DOHH2 (cell line): ENCODE measurements at regions not wholly inside any gene's neighbourhood (a gene's known extent, or its start where the extent isn't known, plus 50 kb on each side); places are given as distances from the start of the nearest gene placed in this dataset.

Source experiments
- EZH2phosphoT487 ChIP-seq: fragments of 200-600 bp; sonication (generic); IDR thresholded peaks from 2 replicates; pipeline ENCODE4 v1.6.1; 2017; ENCODE audit warnings: borderline replicate concordance, mild to moderate bottlenecking, antibody characterized with exemption, low read length, moderate library complexity, mixed read lengths
- TF ChIP-seq, protein P1 (sequence below): fragments of 200-600 bp; sonication (generic); IDR thresholded peaks from one replicate; pipeline ENCODE4 v1.5.1; 2014; ENCODE audit warnings: antibody characterized with exemption, mild to moderate bottlenecking, low read depth, low read length; ENCODE audit not compliant: poor library complexity, severe bottlenecking

- TF ChIP-seq, protein P1, sequence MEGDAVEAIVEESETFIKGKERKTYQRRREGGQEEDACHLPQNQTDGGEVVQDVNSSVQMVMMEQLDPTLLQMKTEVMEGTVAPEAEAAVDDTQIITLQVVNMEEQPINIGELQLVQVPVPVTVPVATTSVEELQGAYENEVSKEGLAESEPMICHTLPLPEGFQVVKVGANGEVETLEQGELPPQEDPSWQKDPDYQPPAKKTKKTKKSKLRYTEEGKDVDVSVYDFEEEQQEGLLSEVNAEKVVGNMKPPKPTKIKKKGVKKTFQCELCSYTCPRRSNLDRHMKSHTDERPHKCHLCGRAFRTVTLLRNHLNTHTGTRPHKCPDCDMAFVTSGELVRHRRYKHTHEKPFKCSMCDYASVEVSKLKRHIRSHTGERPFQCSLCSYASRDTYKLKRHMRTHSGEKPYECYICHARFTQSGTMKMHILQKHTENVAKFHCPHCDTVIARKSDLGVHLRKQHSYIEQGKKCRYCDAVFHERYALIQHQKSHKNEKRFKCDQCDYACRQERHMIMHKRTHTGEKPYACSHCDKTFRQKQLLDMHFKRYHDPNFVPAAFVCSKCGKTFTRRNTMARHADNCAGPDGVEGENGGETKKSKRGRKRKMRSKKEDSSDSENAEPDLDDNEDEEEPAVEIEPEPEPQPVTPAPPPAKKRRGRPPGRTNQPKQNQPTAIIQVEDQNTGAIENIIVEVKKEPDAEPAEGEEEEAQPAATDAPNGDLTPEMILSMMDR = no peak
- TF ChIP-seq EZH2phosphoT487 = no peak
These were observed 256.2 kb upstream of the NPSR1 start for GRCh38 chr7:34401776-34402175.
